ENCODE measurements at regions not wholly inside any gene's neighbourhood (a gene's known extent, or its start where the extent isn't known, plus 50 kb on each side); places are given as distances from the start of the nearest gene placed in this dataset.
A peak's percentile ranks its signal among the peaks of the same experiment; 100 is the strongest.

- Histone ChIP-seq H3K27ac (no peak overlapping the region), H4K20me1 (ENCODE audit: low read depth) (no peaks in the 10 kb centered on the region), H3K79me2 (ENCODE audit: low read depth) (no peaks in the 10 kb centered on the region), H3K9me3 (ENCODE audit: low read depth) (no peaks in the 10 kb centered on the region), H3K27me3 (no peaks in the 10 kb centered on the region), H3K4me2 (peak overlapping the region; percentile 41), H3K4me1 (peaks cover 11% of the 10 kb centered on the region), H2AFZ (replicated peaks) (no peak overlapping the region), H3K4me3 (no peak overlapping the region), H3K36me3 (no peaks in the 10 kb centered on the region), H3K9ac (no peak overlapping the region), H3F3A (ENCODE audit: low read depth) (no peaks in the 10 kb centered on the region)
- Mint-ChIP-seq H3K4me3 (no peak overlapping the region), H3K27ac (no peak overlapping the region), H3K27me3 (ENCODE audit: insufficient read depth, low read depth) (no peaks in the 10 kb centered on the region), H3K9me3 (peaks cover 4% of the 10 kb centered on the region), H3K4me1 (peaks cover 15% of the 10 kb centered on the region), H3K36me3 (no peaks in the 10 kb centered on the region)
- TF ChIP-seq EZH2phosphoT487 (IDR thresholded peaks at IDR 0.05) (no peak), CTCF (IDR thresholded peaks at IDR 0.05) (no peak), EZH2 (IDR thresholded peaks at IDR 0.05) (no peak)
- DNase-seq (ENCODE audit: low spot score): peak; percentile 21
Measured at GRCh38 chr9:23229890-23230317, 596.1 kb downstream of the ELAVL2 start.

- no peak overlapping the region for H3K4me2 ChIP-seq
- no peak overlapping the region for H3K27ac Mint-ChIP-seq
- peaks cover 11% of the 10 kb centered on the region for H3K4me1 ChIP-seq
- no peaks in the 10 kb centered on the region for H3K27me3 Mint-ChIP-seq (ENCODE audit: insufficient read depth, low read depth)
- no peaks in the 10 kb centered on the region for H3K9me3 ChIP-seq (ENCODE audit: low read depth)
- H3K4me3 Mint-ChIP-seq: no peak overlapping the region
- no peaks in the 10 kb centered on the region for H3K27me3 ChIP-seq
- no peaks in the 10 kb centered on the region for H4K20me1 ChIP-seq (ENCODE audit: low read depth)
- H3K9me3 Mint-ChIP-seq: no peaks in the 10 kb centered on the region
- H3K36me3 Mint-ChIP-seq: no peaks in the 10 kb centered on the region
- H3K4me3 ChIP-seq: no peak overlapping the region
- DNase-seq (ENCODE audit: low spot score): no peak
- no peak overlapping the region for H2AFZ ChIP-seq (replicated peaks)
- H3K9ac ChIP-seq: no peak overlapping the region
- H3K4me1 Mint-ChIP-seq: peaks cover 13% of the 10 kb centered on the region
- no peak overlapping the region for H3K27ac ChIP-seq
- H3K36me3 ChIP-seq: no peaks in the 10 kb centered on the region
- H3K79me2 ChIP-seq (ENCODE audit: low read depth): no peaks in the 10 kb centered on the region
- no peaks in the 10 kb centered on the region for H3F3A ChIP-seq (ENCODE audit: low read depth)
- TF ChIP-seq EZH2phosphoT487 (IDR thresholded peaks at IDR 0.05): no peak
- no peak for TF ChIP-seq EZH2 (IDR thresholded peaks at IDR 0.05)
- no peak for TF ChIP-seq CTCF (IDR thresholded peaks at IDR 0.05)
Measured at GRCh38 chr9:23232831-23233230, 593.2 kb downstream of the ELAVL2 start.

- Mint-ChIP-seq H3K4me1 (no peaks in the 10 kb centered on the region), H3K36me3 (no peaks in the 10 kb centered on the region), H3K27me3 (ENCODE audit: insufficient read depth, low read depth) (no peaks in the 10 kb centered on the region), H3K4me3 (no peak overlapping the region), H3K9me3 (no peaks in the 10 kb centered on the region), H3K27ac (no peak overlapping the region)
- TF ChIP-seq CTCF (IDR thresholded peaks at IDR 0.05) (no peak), EZH2 (IDR thresholded peaks at IDR 0.05) (no peak), EZH2phosphoT487 (IDR thresholded peaks at IDR 0.05) (no peak)
- no peaks in the 10 kb centered on the region for H3K79me2 ChIP-seq (ENCODE audit: low read depth)
- no peaks in the 10 kb centered on the region for H4K20me1 ChIP-seq (ENCODE audit: low read depth)
- H3F3A ChIP-seq (ENCODE audit: low read depth): no peaks in the 10 kb centered on the region
- H3K9me3 ChIP-seq (ENCODE audit: low read depth): peaks cover 7% of the 10 kb centered on the region
- no peak overlapping the region for H3K4me2 ChIP-seq
- no peak overlapping the region for H3K4me3 ChIP-seq
- DNase-seq (ENCODE audit: low spot score): no peak
- H3K27ac ChIP-seq: no peak overlapping the region
- no peak overlapping the region for H2AFZ ChIP-seq (replicated peaks)
- no peaks in the 10 kb centered on the region for H3K27me3 ChIP-seq
- H3K36me3 ChIP-seq: no peaks in the 10 kb centered on the region
- no peak overlapping the region for H3K9ac ChIP-seq
- H3K4me1 ChIP-seq: no peaks in the 10 kb centered on the region
Measured at GRCh38 chr9:23243523-23243922, 582.5 kb downstream of the ELAVL2 start.

All from neural progenitor cell (in vitro differentiated cells).